IMR-90 (cell line): ENCODE measurements at regions not wholly inside any gene's neighbourhood (a gene's known extent, or its start where the extent isn't known, plus 50 kb on each side); places are given as distances from the start of the nearest gene placed in this dataset.

Source experiments
- CTCF ChIP-seq: conservative IDR thresholded peaks from 2 replicates; pipeline ENCODE4 v1.5.1; 2012; ENCODE audit warnings: mild to moderate bottlenecking, low read depth, low read length, improper control_type of control experiment
- POLR2A ChIP-seq: IDR thresholded peaks from 2 replicates; pipeline ENCODE4 v1.6.1; 2012; ENCODE audit warnings: mild to moderate bottlenecking, low read depth, low read length
- SMC3 ChIP-seq: fragments of 150-350 bp; IDR thresholded peaks from 2 replicates; pipeline ENCODE4 v1.6.1; 2016; ENCODE audit warnings: low read depth, mild to moderate bottlenecking, antibody characterized with exemption, low read length, moderate library complexity

- TF ChIP-seq POLR2A (no peak), CTCF (no peak), SMC3 (no peak)
These were observed 73.4 kb upstream of the TMEM18 start for GRCh38 chr2:750628-751027.
